ENCODE measurements at regions not wholly inside any gene's neighbourhood (a gene's known extent, or its start where the extent isn't known, plus 50 kb on each side); places are given as distances from the start of the nearest gene placed in this dataset.
"Not testable (repeated sequence)": the region's sequence is repeated elsewhere in the genome, so short reads cannot be mapped to it uniquely, and the experiment has no call there.

DNA sequence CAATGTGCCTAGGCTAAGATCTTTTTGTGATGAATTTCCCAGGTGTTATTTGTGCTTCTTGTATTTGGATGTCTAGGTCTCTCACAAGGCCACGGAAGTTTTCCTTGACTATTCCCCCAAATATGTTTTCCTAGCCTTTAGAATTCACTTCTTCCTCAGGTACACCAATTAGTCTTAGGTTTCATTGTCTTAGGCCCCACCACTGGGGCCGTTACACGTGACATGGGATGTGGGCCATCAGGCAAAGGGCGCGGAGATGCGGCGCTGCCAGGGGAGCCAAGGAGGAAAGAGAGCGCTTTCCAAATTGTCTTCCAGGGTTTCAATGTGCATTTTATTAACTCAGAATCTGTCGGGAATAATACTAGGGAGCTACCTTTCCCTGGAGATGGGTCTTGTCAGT lies 1653.3 kb downstream of the SPATA31A7 start:
- H3K27ac ChIP-seq; H3K4me1 ChIP-seq; intact Hi-C loops (cut with DNase I); H3K4me3 ChIP-seq; ATAC-seq; H3K36me3 ChIP-seq; H3K9me3 ChIP-seq: not testable (repeated sequence)
- DNase-seq: peak in 2 of 4 donors; percentile 32 to 82
- peaks cover 6 to 41% of the 10 kb centered on the region in 2 donors for H3K27me3 ChIP-seq

GRCh38 chr9:62843706-62844290 lies 1654.0 kb downstream of the SPATA31A7 start:
- H3K4me3 ChIP-seq; H3K36me3 ChIP-seq; H3K9me3 ChIP-seq; ATAC-seq; intact Hi-C loops (cut with DNase I); H3K27ac ChIP-seq; H3K4me1 ChIP-seq: not testable (repeated sequence)
- H3K27me3 ChIP-seq: peaks cover 6 to 36% of the 10 kb centered on the region in 2 donors
- peak in 1 of 4 donors; percentile 63 for DNase-seq

DNA sequence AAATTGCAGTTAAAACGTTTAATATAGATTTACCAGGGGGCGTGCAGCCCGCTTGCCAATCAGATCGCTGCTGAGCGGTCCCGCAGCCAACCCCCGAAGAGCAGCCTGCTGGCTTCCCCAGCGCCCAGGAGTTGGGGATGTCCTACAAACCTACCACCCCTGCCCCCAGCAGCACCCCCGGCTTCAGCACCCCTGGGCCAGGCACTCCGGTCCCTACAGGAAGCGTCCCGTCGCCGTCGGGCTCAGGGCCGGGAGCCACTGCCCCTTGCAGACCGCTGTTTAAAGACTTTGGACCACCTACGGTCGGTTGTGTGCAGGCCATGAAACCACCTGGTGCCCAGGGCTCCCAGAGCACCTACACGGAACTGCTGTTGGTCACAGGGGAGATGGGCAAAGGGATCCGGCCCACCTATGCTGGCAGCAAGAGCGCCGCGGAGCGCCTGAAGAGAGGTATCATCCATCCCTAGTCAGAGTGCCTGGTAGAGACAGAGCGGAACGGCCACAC lies 1654.9 kb downstream of the SPATA31A7 start:
- ATAC-seq (peak; percentile 33), DNase-seq (peak in 1 of 4 donors; percentile 69)
- H3K27ac ChIP-seq; H3K36me3 ChIP-seq; H3K4me3 ChIP-seq; intact Hi-C loops (cut with DNase I); H3K4me1 ChIP-seq; H3K9me3 ChIP-seq: not testable (repeated sequence)
- H3K27me3 ChIP-seq: peaks cover 6 to 36% of the 10 kb centered on the region in 2 donors

- H3K27me3 ChIP-seq: peaks cover 4 to 34% of the 10 kb centered on the region in 2 donors
- DNase-seq; H3K9me3 ChIP-seq; H3K4me3 ChIP-seq; H3K4me1 ChIP-seq; H3K36me3 ChIP-seq; H3K27ac ChIP-seq; intact Hi-C loops (cut with DNase I); ATAC-seq: not testable (repeated sequence)
These were observed 1658.4 kb downstream of the SPATA31A7 start for GRCh38 chr9:62848258-62848657.

DNA sequence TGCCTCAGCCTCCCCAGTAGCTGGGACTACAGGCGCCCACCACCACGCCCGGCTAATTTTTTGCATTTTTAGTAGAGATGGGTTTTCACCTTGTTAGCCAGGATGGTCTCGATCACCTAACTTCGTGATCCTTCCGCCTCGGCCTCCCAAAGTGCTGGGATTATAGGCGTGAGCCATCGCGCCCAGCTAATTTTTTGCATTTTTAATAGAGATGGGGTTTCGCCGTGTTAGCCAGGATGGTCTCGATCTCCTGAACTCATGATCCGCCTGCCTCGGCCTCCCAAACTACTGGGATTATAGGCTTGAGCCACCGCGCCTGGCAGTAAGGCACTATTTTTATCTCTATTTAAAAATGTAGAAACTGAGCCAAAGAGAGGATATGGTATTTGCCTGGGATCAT lies 1660.2 kb downstream of the SPATA31A7 start:
- peaks cover 4 to 17% of the 10 kb centered on the region in 2 donors for H3K27me3 ChIP-seq
- H3K27ac ChIP-seq; H3K36me3 ChIP-seq; intact Hi-C loops (cut with DNase I); H3K4me1 ChIP-seq; H3K9me3 ChIP-seq; H3K4me3 ChIP-seq; ATAC-seq: not testable (repeated sequence)
- peak in 2 of 4 donors; percentile 28 to 45 for DNase-seq

DNA sequence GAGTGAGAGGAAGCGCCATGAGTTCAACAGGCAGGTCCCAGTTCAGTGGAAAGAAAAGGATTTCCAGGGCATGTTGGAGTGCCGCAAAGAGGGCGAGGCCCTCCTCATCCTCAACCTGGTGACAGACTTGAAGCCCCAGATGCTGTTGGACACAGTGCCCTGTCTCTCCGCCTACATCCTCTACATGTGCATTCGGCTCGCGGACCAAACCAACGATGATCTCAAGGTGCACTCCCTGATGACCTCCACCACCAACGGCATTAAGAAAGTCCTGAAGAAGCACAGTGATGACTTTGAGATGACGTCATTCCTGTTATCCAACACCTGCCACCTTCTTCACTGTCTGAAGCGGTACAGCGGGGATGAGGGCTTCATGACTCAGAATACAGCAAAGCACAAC lies 1667.4 kb downstream of the SPATA31A7 start:
- H3K4me1 ChIP-seq; H3K27ac ChIP-seq; H3K9me3 ChIP-seq; H3K36me3 ChIP-seq; DNase-seq; ATAC-seq; H3K4me3 ChIP-seq; intact Hi-C loops (cut with DNase I): not testable (repeated sequence)
- peaks cover 7 to 15% of the 10 kb centered on the region in 2 donors for H3K27me3 ChIP-seq

DNA sequence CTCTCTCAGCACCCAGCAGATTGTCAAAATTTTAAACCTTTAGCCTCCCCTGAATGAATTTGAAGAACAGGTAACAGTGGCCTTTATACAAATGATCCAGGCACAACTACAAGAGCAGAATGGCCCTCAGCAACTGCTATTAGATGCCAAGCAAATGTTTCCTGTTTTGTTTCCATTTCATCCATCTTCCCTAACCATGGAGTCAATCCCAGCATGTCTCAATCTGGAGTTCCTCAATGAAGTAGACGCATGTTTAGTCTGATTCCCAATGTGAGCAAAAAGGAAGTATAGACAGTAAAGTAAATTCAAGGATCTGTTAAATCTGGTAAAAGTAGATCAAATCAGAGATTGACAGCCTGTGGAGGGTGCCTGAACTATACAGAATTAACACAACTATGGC lies 1668.4 kb downstream of the SPATA31A7 start:
- intact Hi-C loops (cut with DNase I): not testable (repeated sequence)

DNA sequence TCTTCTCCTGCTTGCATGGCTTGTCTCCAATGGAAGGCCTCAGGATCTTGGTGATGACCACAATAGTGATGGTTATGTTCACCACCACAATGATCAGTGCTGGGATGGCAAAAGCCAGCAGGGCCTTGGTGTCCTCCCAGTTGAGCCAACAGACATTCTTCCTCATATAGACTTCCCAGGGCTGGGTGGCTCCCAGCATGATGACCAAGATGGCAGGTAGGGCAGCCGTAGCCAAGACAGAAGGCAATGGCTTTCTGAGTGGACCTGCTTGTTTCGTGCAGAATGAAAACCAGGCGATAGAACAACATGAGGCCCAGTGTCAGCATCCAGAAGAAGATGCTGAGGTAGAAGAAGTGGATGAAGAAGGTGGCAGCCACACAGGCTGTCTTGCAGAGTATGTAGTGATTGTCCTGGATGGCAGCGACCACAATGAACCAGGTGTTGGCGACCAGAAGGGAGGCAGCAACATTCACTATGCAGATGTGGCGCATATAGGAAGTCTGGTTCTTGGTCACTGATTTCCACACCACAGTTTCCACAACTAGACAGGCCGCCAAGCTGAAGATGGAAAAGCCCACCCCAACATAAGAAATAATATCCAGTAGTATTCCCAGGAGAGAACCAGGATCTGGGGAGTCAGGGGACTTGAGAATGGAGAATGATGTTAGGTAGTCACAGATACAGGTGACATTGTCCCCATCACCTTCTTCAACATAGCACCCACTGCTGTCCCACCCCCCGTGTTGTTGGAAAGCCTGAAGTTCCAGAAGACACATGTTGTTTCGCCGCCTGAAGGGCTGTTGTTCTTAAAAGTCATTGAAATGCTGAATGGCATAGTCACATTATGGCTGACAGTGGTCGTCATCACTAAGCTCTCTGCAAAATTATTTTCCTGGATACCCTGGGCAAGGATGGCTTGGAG lies 1671.4 kb downstream of the SPATA31A7 start:
- H3K36me3 ChIP-seq; H3K27ac ChIP-seq; H3K4me1 ChIP-seq; intact Hi-C loops (cut with DNase I); H3K4me3 ChIP-seq; ATAC-seq; H3K9me3 ChIP-seq: not testable (repeated sequence)
- H3K27me3 ChIP-seq: peaks cover 12 to 45% of the 10 kb centered on the region in 2 donors
- peak in 1 of 4 donors; percentile 49 for DNase-seq

More for the DNA sequence above, 1668.4 kb downstream of the SPATA31A7 start:
- peaks cover 7 to 22% of the 10 kb centered on the region in 2 donors for H3K27me3 ChIP-seq
- H3K27ac ChIP-seq, H3K4me1 ChIP-seq, DNase-seq, H3K9me3 ChIP-seq, ATAC-seq, H3K4me3 ChIP-seq, H3K36me3 ChIP-seq: not testable (repeated sequence)

- H3K27ac ChIP-seq; DNase-seq; H3K4me1 ChIP-seq; H3K4me3 ChIP-seq; H3K36me3 ChIP-seq; H3K9me3 ChIP-seq; ATAC-seq; intact Hi-C loops (cut with DNase I): not testable (repeated sequence)
- peaks cover 12 to 45% of the 10 kb centered on the region in 2 donors for H3K27me3 ChIP-seq
These were observed 1672.3 kb downstream of the SPATA31A7 start for GRCh38 chr9:62862180-62862579.

GRCh38 chr9:62863319-62863718 lies 1673.5 kb downstream of the SPATA31A7 start:
- H3K36me3 ChIP-seq; intact Hi-C loops (cut with DNase I); H3K9me3 ChIP-seq; H3K4me3 ChIP-seq; H3K27ac ChIP-seq; ATAC-seq; H3K4me1 ChIP-seq: not testable (repeated sequence)
- H3K27me3 ChIP-seq: peaks cover 12 to 45% of the 10 kb centered on the region in 2 donors
- DNase-seq: peak in 2 of 4 donors; percentile 28 to 46

DNA sequence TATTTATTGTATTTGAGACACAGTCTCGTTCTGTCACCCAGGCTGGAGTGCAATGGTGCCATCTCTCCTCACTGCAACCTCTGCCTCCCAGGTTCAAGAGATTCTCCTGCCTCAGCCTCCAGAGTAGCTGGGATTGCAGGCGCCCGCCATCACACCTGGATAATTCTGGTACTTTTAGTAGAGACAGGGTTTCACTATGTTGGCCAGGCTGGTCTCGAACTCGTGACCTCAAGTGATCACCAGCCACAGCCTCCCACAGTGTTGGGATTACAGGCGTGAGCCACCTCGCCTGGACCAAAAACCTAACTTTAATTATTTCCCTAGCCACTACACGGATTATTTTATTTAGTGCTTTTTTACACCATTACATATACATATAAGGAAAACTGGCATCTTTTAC lies 1674.0 kb downstream of the SPATA31A7 start:
- intact Hi-C loops (cut with DNase I); H3K9me3 ChIP-seq; H3K27ac ChIP-seq; ATAC-seq; H3K36me3 ChIP-seq; H3K4me3 ChIP-seq; H3K4me1 ChIP-seq: not testable (repeated sequence)
- H3K27me3 ChIP-seq: peaks cover 12 to 45% of the 10 kb centered on the region in 2 donors
- peak in 1 of 4 donors; percentile 77 for DNase-seq

- intact Hi-C loops (cut with DNase I); H3K9me3 ChIP-seq; H3K36me3 ChIP-seq; H3K4me1 ChIP-seq; H3K27ac ChIP-seq: not testable (repeated sequence)
- H3K27me3 ChIP-seq: peaks cover 12 to 45% of the 10 kb centered on the region in 2 donors
- peak overlapping the region in 1 of 2 donors; percentile 4 for H3K4me3 ChIP-seq
- ATAC-seq (peak; percentile 86), DNase-seq (peak; percentile 26 to 93 (median 57))
These were observed 1674.9 kb downstream of the SPATA31A7 start for GRCh38 chr9:62864481-62865469.
